Smooth muscle cell (in vitro differentiated cells): ENCODE measurements at regions not wholly inside any gene's neighbourhood (a gene's known extent, or its start where the extent isn't known, plus 50 kb on each side); places are given as distances from the start of the nearest gene placed in this dataset.

Source experiments
- DNase-seq: peaks from one replicate; lab custom pipeline; 2025; ENCODE audit not compliant: unreplicated experiment; lab: John Stamatoyannopoulos, UW
- H2AFZ ChIP-seq: fragments of 200-600 bp; sonication (generic); 2 replicates; pipeline ENCODE4 v1.6.0; 2016; ENCODE audit warnings: antibody characterized with exemption, low read depth, mild to moderate bottlenecking
- H3F3A ChIP-seq: fragments of 200-600 bp; sonication (generic); 2 replicates; pipeline ENCODE4 v1.6.0; 2017; ENCODE audit warnings: antibody characterized with exemption, low read depth
- H3K27ac ChIP-seq: fragments of 200-600 bp; sonication (generic); 2 replicates; pipeline ENCODE4 v1.5.1; 2016; ENCODE audit warnings: low read depth, mild to moderate bottlenecking
- H3K27me3 ChIP-seq: fragments of 200-600 bp; sonication (generic); 2 replicates; pipeline ENCODE4 v1.6.1; 2016; ENCODE audit warnings: low read depth, mild to moderate bottlenecking
- H3K36me3 ChIP-seq: fragments of 200-600 bp; sonication (generic); 2 replicates; pipeline ENCODE4 v1.5.1; 2016; ENCODE audit warnings: low read depth
- H3K4me1 ChIP-seq: fragments of 200-600 bp; sonication (generic); 2 replicates; pipeline ENCODE4 v1.5.1; 2016; ENCODE audit warnings: low read depth
- H3K4me2 ChIP-seq: fragments of 200-600 bp; sonication (generic); 2 replicates; pipeline ENCODE4 v1.6.0; 2016; ENCODE audit warnings: mild to moderate bottlenecking
- H3K4me3 ChIP-seq: fragments of 200-600 bp; sonication (generic); 2 replicates; pipeline ENCODE4 v1.5.1; 2016; ENCODE audit warnings: mild to moderate bottlenecking
- H3K79me2 ChIP-seq: fragments of 200-600 bp; sonication (generic); 2 replicates; pipeline ENCODE4 v1.6.0; 2016; ENCODE audit warnings: low read depth, mild to moderate bottlenecking
- H3K9ac ChIP-seq: fragments of 200-600 bp; sonication (generic); 2 replicates; pipeline ENCODE4 v1.6.0; 2016; ENCODE audit warnings: low read depth
- H3K9me3 ChIP-seq: fragments of 200-600 bp; sonication (generic); replicated peaks from 2 replicates; pipeline ENCODE4 v1.5.1; 2016; ENCODE audit warnings: low read depth
- H4K20me1 ChIP-seq: fragments of 200-600 bp; sonication (generic); 2 replicates; pipeline ENCODE4 v1.6.0; 2016; ENCODE audit warnings: low read depth
- CTCF ChIP-seq: fragments of 200-600 bp; sonication (generic); IDR thresholded peaks from 2 replicates; pipeline ENCODE4 v1.5.1; 2017; ENCODE audit warnings: borderline replicate concordance, mild to moderate bottlenecking, antibody characterized with exemption; ENCODE audit not compliant: insufficient read depth, poor library complexity, severe bottlenecking
- WGBS: methylation state at CpG from one replicate; pipeline ENCODE4 v1.1.7; 2016; ENCODE audit warnings: low lambda C conversion rate; 5-methylcytosine and 5-hydroxymethylcytosine counted together

- Histone ChIP-seq H3K4me1 (peaks cover 12% of the 10 kb centered on the region), H3F3A (peaks cover 31% of the 10 kb centered on the region), H3K9ac (no peak overlapping the region), H3K4me3 (no peak overlapping the region), H3K79me2 (no peaks in the 10 kb centered on the region), H3K36me3 (no peaks in the 10 kb centered on the region), H3K27ac (peak overlapping the region; percentile 47), H3K9me3 (no peaks in the 10 kb centered on the region), H3K27me3 (no peaks in the 10 kb centered on the region), H2AFZ (no peak overlapping the region), H4K20me1 (no peaks in the 10 kb centered on the region), H3K4me2 (peak overlapping the region; percentile 61)
- 97% methylated on average over 8 of the region's 8 CpGs for WGBS
- TF ChIP-seq CTCF = no peak
- no peak for DNase-seq
Observed at GRCh38 chr20:23143986-23144690, 58.0 kb upstream of the CD93 start.

- Histone ChIP-seq H3K9ac (no peak overlapping the region), H3K79me2 (no peaks in the 10 kb centered on the region), H3K4me1 (peaks cover 12% of the 10 kb centered on the region), H4K20me1 (no peaks in the 10 kb centered on the region), H3K36me3 (no peaks in the 10 kb centered on the region), H3K9me3 (no peaks in the 10 kb centered on the region), H3K4me3 (no peak overlapping the region), H3K27ac (peak overlapping the region; percentile 65), H3K4me2 (peak overlapping the region; percentile 38), H2AFZ (no peak overlapping the region), H3K27me3 (no peaks in the 10 kb centered on the region), H3F3A (peaks cover 31% of the 10 kb centered on the region)
- WGBS = 5% methylated on average over 5 of the region's 5 CpGs
- no peak for TF ChIP-seq CTCF
- DNase-seq = no peak
Observed at GRCh38 chr20:23143098-23143497, 57.0 kb upstream of the CD93 start.

- Histone ChIP-seq H2AFZ (no peak overlapping the region), H3K9me3 (no peaks in the 10 kb centered on the region), H3K4me1 (peaks cover 9% of the 10 kb centered on the region), H3K79me2 (no peaks in the 10 kb centered on the region), H3K27ac (peak overlapping the region; percentile 65), H3K27me3 (no peaks in the 10 kb centered on the region), H3F3A (peaks cover 27% of the 10 kb centered on the region), H3K4me2 (peak overlapping the region; percentile 38), H3K36me3 (no peaks in the 10 kb centered on the region), H3K4me3 (no peak overlapping the region), H3K9ac (no peak overlapping the region), H4K20me1 (no peaks in the 10 kb centered on the region)
- TF ChIP-seq CTCF = no peak
- no peak for DNase-seq
- WGBS = 78% methylated on average over 16 of the region's 16 CpGs
Observed at GRCh38 chr20:23142162-23143050, 56.3 kb upstream of the CD93 start.
